ENCODE measurements at regions not wholly inside any gene's neighbourhood (a gene's known extent, or its start where the extent isn't known, plus 50 kb on each side); places are given as distances from the start of the nearest gene placed in this dataset.
A peak's percentile ranks its signal among the peaks of the same experiment; 100 is the strongest.

- ChIA-PET CTCF (interaction anchor here (0.6 kb wide), 1 partner anchor 1663 kb away, joined by 3 read pairs; no protein-coding TSS in a partner anchor), POLR2A (no interaction called here)
- no peak for DNase-seq (ENCODE audit: extremely low spot score)
- TF ChIP-seq CTBP1 (IDR thresholded peaks at IDR 0.05; ENCODE audit: borderline replicate concordance): no peak
- TF ChIP-seq HDGF (IDR thresholded peaks at IDR 0.05; ENCODE audit: borderline replicate concordance): no peak
- TF ChIP-seq NFRKB (IDR thresholded peaks at IDR 0.05): no peak
- no peak for TF ChIP-seq FOXM1 (IDR thresholded peaks at IDR 0.05; ENCODE audit: borderline replicate concordance)
- TF ChIP-seq TARDBP (IDR thresholded peaks at IDR 0.05): no peak
- TF ChIP-seq PKNOX1 (IDR thresholded peaks at IDR 0.05): no peak
- no peak for TF ChIP-seq FOXA1 (IDR thresholded peaks at IDR 0.05)
- no peak for TF ChIP-seq L3MBTL2 (conservative IDR thresholded peaks at IDR 0.05)
- TF ChIP-seq SUZ12 (IDR thresholded peaks at IDR 0.05): no peak
- no peak for TF ChIP-seq ELF4 (IDR thresholded peaks at IDR 0.05)
- TF ChIP-seq SP1 (IDR thresholded peaks at IDR 0.05): no peak
- no peak for TF ChIP-seq ZNF384 (IDR thresholded peaks at IDR 0.05)
- no peak for TF ChIP-seq BHLHE40 (IDR thresholded peaks at IDR 0.05; ENCODE audit: borderline replicate concordance)
- TF ChIP-seq FOXK2 (IDR thresholded peaks at IDR 0.05): no peak
Observed at GRCh38 chr3:82229397-82229796, 468.0 kb upstream of the GBE1 start.

GRCh38 chr3:82224661-82225060 is 463.2 kb upstream of the GBE1 start:
- DNase-seq (ENCODE audit: extremely low spot score): no peak
- ChIA-PET CTCF (no interaction called here), POLR2A (no interaction called here)
- TF ChIP-seq BHLHE40 (IDR thresholded peaks at IDR 0.05; ENCODE audit: borderline replicate concordance): no peak

GRCh38 chr3:82222401-82222800 is 461.0 kb upstream of the GBE1 start:
- TF ChIP-seq ARNT (IDR thresholded peaks at IDR 0.05) (no peak), FOXA1 (IDR thresholded peaks at IDR 0.05) (no peak), L3MBTL2 (conservative IDR thresholded peaks at IDR 0.05) (no peak)
- DNase-seq (ENCODE audit: extremely low spot score): no peak
- ChIA-PET POLR2A (no interaction called here), CTCF (no interaction called here)

GRCh38 chr3:82217571-82217970 is 456.1 kb upstream of the GBE1 start:
- ChIA-PET POLR2A (no interaction called here), CTCF (no interaction called here)
- no peak for TF ChIP-seq ARNT (IDR thresholded peaks at IDR 0.05)
- TF ChIP-seq FOXM1 (IDR thresholded peaks at IDR 0.05; ENCODE audit: borderline replicate concordance): no peak
- TF ChIP-seq PKNOX1 (IDR thresholded peaks at IDR 0.05): no peak
- TF ChIP-seq SUZ12 (IDR thresholded peaks at IDR 0.05): no peak
- no peak for TF ChIP-seq ELF4 (IDR thresholded peaks at IDR 0.05)
- no peak for TF ChIP-seq TARDBP (IDR thresholded peaks at IDR 0.05)
- no peak for TF ChIP-seq FOXK2 (IDR thresholded peaks at IDR 0.05)
- TF ChIP-seq SP1 (IDR thresholded peaks at IDR 0.05): no peak
- no peak for TF ChIP-seq LEF1 (IDR thresholded peaks at IDR 0.05; ENCODE audit: borderline replicate concordance)
- no peak for TF ChIP-seq NFRKB (IDR thresholded peaks at IDR 0.05)
- no peak for TF ChIP-seq ZNF384 (IDR thresholded peaks at IDR 0.05)
- TF ChIP-seq FOXA1 (IDR thresholded peaks at IDR 0.05): no peak
- no peak for TF ChIP-seq CTBP1 (IDR thresholded peaks at IDR 0.05; ENCODE audit: borderline replicate concordance)
- TF ChIP-seq L3MBTL2 (conservative IDR thresholded peaks at IDR 0.05): no peak
- TF ChIP-seq BHLHE40 (IDR thresholded peaks at IDR 0.05; ENCODE audit: borderline replicate concordance): no peak
- TF ChIP-seq HDGF (IDR thresholded peaks at IDR 0.05; ENCODE audit: borderline replicate concordance): no peak
- no peak for DNase-seq (ENCODE audit: extremely low spot score)

GRCh38 chr3:82208002-82208710 is 446.7 kb upstream of the GBE1 start:
- POLR2A ChIA-PET: no interaction called here
- no peak for DNase-seq (ENCODE audit: extremely low spot score)
- TF ChIP-seq L3MBTL2 (conservative IDR thresholded peaks at IDR 0.05) (no peak), CTBP1 (IDR thresholded peaks at IDR 0.05; ENCODE audit: borderline replicate concordance) (no peak), BHLHE40 (IDR thresholded peaks at IDR 0.05; ENCODE audit: borderline replicate concordance) (no peak)
- CTCF ChIA-PET: no interaction called here

- TF ChIP-seq PKNOX1 (IDR thresholded peaks at IDR 0.05) (0 out of 2 replicates have a peak, but pooled peaks have one; percentile 7), SUZ12 (IDR thresholded peaks at IDR 0.05) (no peak)
- no peak for DNase-seq (ENCODE audit: extremely low spot score)
- ChIA-PET POLR2A (no interaction called here), CTCF (no interaction called here)
Observed at GRCh38 chr3:82202269-82202668, 440.8 kb upstream of the GBE1 start.

- CTCF ChIA-PET: no interaction called here
- TF ChIP-seq LEF1 (IDR thresholded peaks at IDR 0.05; ENCODE audit: borderline replicate concordance) (no peak), L3MBTL2 (conservative IDR thresholded peaks at IDR 0.05) (no peak), TARDBP (IDR thresholded peaks at IDR 0.05) (no peak), NFRKB (IDR thresholded peaks at IDR 0.05) (no peak), SUZ12 (IDR thresholded peaks at IDR 0.05) (no peak), HDGF (IDR thresholded peaks at IDR 0.05; ENCODE audit: borderline replicate concordance) (no peak)
- POLR2A ChIA-PET: no interaction called here
- DNase-seq (ENCODE audit: extremely low spot score): no peak
Observed at GRCh38 chr3:82201316-82201715, 439.9 kb upstream of the GBE1 start.

Measured in HEK293T (cell line).